GM12872 (cell line): ENCODE measurements at regions not wholly inside any gene's neighbourhood (a gene's known extent, or its start where the extent isn't known, plus 50 kb on each side); places are given as distances from the start of the nearest gene placed in this dataset.

Experiments used
- CTCF ChIP-seq: IDR thresholded peaks from 3 replicates; pipeline ENCODE4 v1.5.1; 2011; ENCODE audit warnings: low read depth, mild to moderate bottlenecking, low read length, moderate library complexity; ENCODE audit not compliant: insufficient read depth

GRCh38 chr5:40210694-40211093 is 469.0 kb upstream of the PTGER4 start:
- TF ChIP-seq CTCF = no peak

- no peak for TF ChIP-seq CTCF
Measured at GRCh38 chr5:40206030-40206429, 473.7 kb upstream of the PTGER4 start.

GRCh38 chr5:40204144-40204543 is 475.6 kb upstream of the PTGER4 start:
- TF ChIP-seq CTCF = no peak

GRCh38 chr5:40202814-40203440 is 476.8 kb upstream of the PTGER4 start:
- TF ChIP-seq CTCF = no peak

GRCh38 chr5:40198736-40199135 is 481.0 kb upstream of the PTGER4 start:
- no peak for TF ChIP-seq CTCF

GRCh38 chr5:40191150-40191549 is 488.6 kb upstream of the PTGER4 start:
- no peak for TF ChIP-seq CTCF

GRCh38 chr5:40172721-40173120 is 507.0 kb upstream of the PTGER4 start:
- TF ChIP-seq CTCF = no peak

GRCh38 chr5:40171971-40172370 is 507.7 kb upstream of the PTGER4 start:
- TF ChIP-seq CTCF = no peak
